Hepatocyte (in vitro differentiated cells): ENCODE measurements at regions not wholly inside any gene's neighbourhood (a gene's known extent, or its start where the extent isn't known, plus 50 kb on each side); places are given as distances from the start of the nearest gene placed in this dataset.

Experiments
- DNase-seq: peaks from one replicate; pipeline ENCODE4 v3.0.0-alpha.2; 2016; ENCODE audit warnings: low spot score
- H2AFZ ChIP-seq: fragments of 200-600 bp; sonication (generic); 2 replicates; pipeline ENCODE4 v1.6.0; 2016; ENCODE audit warnings: antibody characterized with exemption, mild to moderate bottlenecking
- H3K27ac ChIP-seq: fragments of 200-600 bp; sonication (generic); 2 replicates; pipeline ENCODE4 v1.5.1; 2016; ENCODE audit warnings: mild to moderate bottlenecking
- H3K27me3 ChIP-seq: fragments of 200-600 bp; sonication (generic); 2 replicates; pipeline ENCODE4 v1.6.1; 2016
- H3K36me3 ChIP-seq: fragments of 200-600 bp; sonication (generic); replicated peaks from 2 replicates; pipeline ENCODE4 v1.5.1; 2016; ENCODE audit warnings: low read depth; ENCODE audit not compliant: insufficient read depth
- H3K4me1 ChIP-seq: fragments of 200-600 bp; sonication (generic); 2 replicates; pipeline ENCODE4 v1.5.1; 2016; ENCODE audit warnings: mild to moderate bottlenecking, moderate library complexity; ENCODE audit not compliant: insufficient read depth
- H3K4me2 ChIP-seq: fragments of 200-600 bp; sonication (generic); 2 replicates; pipeline ENCODE4 v1.6.0; 2016
- H3K4me3 ChIP-seq: fragments of 200-600 bp; sonication (generic); 2 replicates; pipeline ENCODE4 v1.5.1; 2016; ENCODE audit warnings: mild to moderate bottlenecking
- H3K79me2 ChIP-seq: fragments of 200-600 bp; sonication (generic); 2 replicates; pipeline ENCODE4 v1.6.0; 2017; ENCODE audit warnings: mild to moderate bottlenecking
- H3K9me2 ChIP-seq: fragments of 200-600 bp; sonication (generic); replicated peaks from 2 replicates; pipeline ENCODE4 v1.6.0; 2017; ENCODE audit warnings: mild to moderate bottlenecking; ENCODE audit not compliant: insufficient read depth
- H3K9me3 ChIP-seq: fragments of 200-600 bp; sonication (generic); 2 replicates; pipeline ENCODE4 v1.5.1; 2016; ENCODE audit warnings: low read depth, mild to moderate bottlenecking
- H4K20me1 ChIP-seq: fragments of 200-600 bp; sonication (generic); 2 replicates; pipeline ENCODE4 v1.6.0; 2016; ENCODE audit warnings: mild to moderate bottlenecking; ENCODE audit not compliant: insufficient read depth, poor library complexity, severe bottlenecking
- CTCF ChIP-seq: fragments of 200-600 bp; sonication (generic); IDR thresholded peaks from 2 replicates; pipeline ENCODE4 v1.5.1; 2016; ENCODE audit warnings: antibody characterized with exemption, mild to moderate bottlenecking; ENCODE audit not compliant: poor library complexity
- EZH2 ChIP-seq: fragments of 200-600 bp; sonication (generic); IDR thresholded peaks from 2 replicates; pipeline ENCODE4 v1.6.1; 2016; ENCODE audit warnings: antibody characterized with exemption, mild to moderate bottlenecking, borderline replicate concordance
- EZH2phosphoT487 ChIP-seq: fragments of 200-600 bp; sonication (generic); IDR thresholded peaks from one replicate; pipeline ENCODE4 v1.6.1; 2018; ENCODE audit warnings: antibody characterized with exemption, mild to moderate bottlenecking, low read depth, moderate library complexity; ENCODE audit not compliant: unreplicated experiment, severe bottlenecking
- WGBS: methylation state at CpG from one replicate; pipeline ENCODE4 v1.1.6; 2016; ENCODE audit warnings: low lambda C conversion rate; ENCODE audit errors: missing lambda C conversion rate; 5-methylcytosine and 5-hydroxymethylcytosine counted together

GRCh38 chr7:119664601-119665000, 608.4 kb upstream of the KCND2 start:
- 73% methylated on average over 1 of the region's 1 CpG for WGBS
- no peak for DNase-seq
- Histone ChIP-seq H3K9me2 (no peaks in the 10 kb centered on the region), H3K27me3 (no peaks in the 10 kb centered on the region), H3K4me1 (no peaks in the 10 kb centered on the region), H3K79me2 (no peaks in the 10 kb centered on the region), H3K4me2 (no peak overlapping the region), H3K36me3 (no peaks in the 10 kb centered on the region), H3K9me3 (no peaks in the 10 kb centered on the region), H4K20me1 (no peaks in the 10 kb centered on the region), H3K4me3 (no peak overlapping the region), H3K27ac (no peak overlapping the region), H2AFZ (no peak overlapping the region)
- TF ChIP-seq EZH2phosphoT487: no peak
- TF ChIP-seq CTCF: no peak
- no peak for TF ChIP-seq EZH2

GRCh38 chr7:119665796-119666195, 607.2 kb upstream of the KCND2 start:
- Histone ChIP-seq H3K79me2 (no peaks in the 10 kb centered on the region), H3K27me3 (no peaks in the 10 kb centered on the region), H3K4me2 (no peak overlapping the region), H4K20me1 (no peaks in the 10 kb centered on the region), H3K9me2 (no peaks in the 10 kb centered on the region), H3K4me1 (no peaks in the 10 kb centered on the region), H2AFZ (no peak overlapping the region), H3K27ac (no peak overlapping the region), H3K36me3 (no peaks in the 10 kb centered on the region), H3K9me3 (no peaks in the 10 kb centered on the region), H3K4me3 (no peak overlapping the region)
- TF ChIP-seq CTCF: no peak
- no peak for DNase-seq

- Histone ChIP-seq H3K79me2 (no peaks in the 10 kb centered on the region), H4K20me1 (no peaks in the 10 kb centered on the region), H3K27ac (no peak overlapping the region), H3K4me2 (no peak overlapping the region), H3K4me3 (no peak overlapping the region), H3K9me2 (no peaks in the 10 kb centered on the region), H3K4me1 (no peaks in the 10 kb centered on the region), H3K27me3 (no peaks in the 10 kb centered on the region), H3K9me3 (no peaks in the 10 kb centered on the region), H2AFZ (no peak overlapping the region), H3K36me3 (no peaks in the 10 kb centered on the region)
- no peak for TF ChIP-seq CTCF
- 88% methylated on average over 2 of the region's 2 CpGs for WGBS
- no peak for DNase-seq
These were observed 591.6 kb upstream of the KCND2 start for GRCh38 chr7:119681336-119681735.

- Histone ChIP-seq H3K9me2 (no peaks in the 10 kb centered on the region), H3K79me2 (no peaks in the 10 kb centered on the region), H3K27ac (no peak overlapping the region), H3K27me3 (no peaks in the 10 kb centered on the region), H3K36me3 (no peaks in the 10 kb centered on the region), H2AFZ (no peak overlapping the region), H3K4me1 (no peaks in the 10 kb centered on the region), H3K4me3 (no peak overlapping the region), H3K9me3 (no peaks in the 10 kb centered on the region), H3K4me2 (no peak overlapping the region), H4K20me1 (no peaks in the 10 kb centered on the region)
- TF ChIP-seq EZH2: no peak
- TF ChIP-seq CTCF: no peak
- TF ChIP-seq EZH2phosphoT487: no peak
- DNase-seq: no peak
These were observed 588.2 kb upstream of the KCND2 start for GRCh38 chr7:119684763-119685162.
